PC-3 (cell line): ENCODE measurements at regions not wholly inside any gene's neighbourhood (a gene's known extent, or its start where the extent isn't known, plus 50 kb on each side); places are given as distances from the start of the nearest gene placed in this dataset.

Source experiments
- EZH2phosphoT487 ChIP-seq: fragments of 300-600 bp; sonication (generic); IDR thresholded peaks from 2 replicates; pipeline ENCODE4 v1.6.1; 2018; ENCODE audit warnings: mild to moderate bottlenecking, antibody characterized with exemption, low read length, borderline replicate concordance
- TF ChIP-seq, protein P1 (sequence below): fragments of 300-600 bp; sonication (generic); conservative IDR thresholded peaks from 2 replicates; pipeline ENCODE4 v1.5.1; 2017; ENCODE audit warnings: antibody characterized with exemption, low read depth, mild to moderate bottlenecking, low read length

DNA sequence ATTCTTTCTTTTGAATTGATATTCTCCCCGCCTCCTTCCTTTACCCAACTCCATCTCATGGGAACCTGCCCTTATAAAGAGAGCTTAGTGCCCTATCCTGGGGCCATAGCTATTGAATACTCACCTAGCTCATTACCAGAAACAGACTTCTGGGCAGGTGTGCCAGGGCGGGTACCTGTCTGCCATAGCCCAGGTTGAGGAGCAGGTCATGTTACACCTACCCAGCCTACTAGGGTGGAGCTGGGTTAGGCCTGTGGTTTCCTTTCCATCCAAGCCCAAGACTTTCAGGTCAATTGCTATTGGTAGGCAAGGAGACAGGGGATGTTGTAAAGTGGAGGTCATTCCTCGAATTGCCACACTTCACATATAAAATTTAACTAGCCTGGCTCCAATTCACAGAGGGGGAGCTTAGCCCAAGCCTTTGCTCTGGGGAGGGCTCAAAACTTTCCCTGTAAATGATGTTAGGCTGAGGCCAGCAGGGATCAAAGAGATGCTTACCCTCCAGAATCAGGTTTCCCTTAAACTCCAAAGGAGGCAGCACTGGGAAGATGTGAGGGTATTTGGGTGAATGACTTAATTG, 87.1 kb upstream of the IPO9 start:
- TF ChIP-seq, protein P1, sequence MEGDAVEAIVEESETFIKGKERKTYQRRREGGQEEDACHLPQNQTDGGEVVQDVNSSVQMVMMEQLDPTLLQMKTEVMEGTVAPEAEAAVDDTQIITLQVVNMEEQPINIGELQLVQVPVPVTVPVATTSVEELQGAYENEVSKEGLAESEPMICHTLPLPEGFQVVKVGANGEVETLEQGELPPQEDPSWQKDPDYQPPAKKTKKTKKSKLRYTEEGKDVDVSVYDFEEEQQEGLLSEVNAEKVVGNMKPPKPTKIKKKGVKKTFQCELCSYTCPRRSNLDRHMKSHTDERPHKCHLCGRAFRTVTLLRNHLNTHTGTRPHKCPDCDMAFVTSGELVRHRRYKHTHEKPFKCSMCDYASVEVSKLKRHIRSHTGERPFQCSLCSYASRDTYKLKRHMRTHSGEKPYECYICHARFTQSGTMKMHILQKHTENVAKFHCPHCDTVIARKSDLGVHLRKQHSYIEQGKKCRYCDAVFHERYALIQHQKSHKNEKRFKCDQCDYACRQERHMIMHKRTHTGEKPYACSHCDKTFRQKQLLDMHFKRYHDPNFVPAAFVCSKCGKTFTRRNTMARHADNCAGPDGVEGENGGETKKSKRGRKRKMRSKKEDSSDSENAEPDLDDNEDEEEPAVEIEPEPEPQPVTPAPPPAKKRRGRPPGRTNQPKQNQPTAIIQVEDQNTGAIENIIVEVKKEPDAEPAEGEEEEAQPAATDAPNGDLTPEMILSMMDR = no peak
- no peak for TF ChIP-seq EZH2phosphoT487
